ENCODE measurements at regions not wholly inside any gene's neighbourhood (a gene's known extent, or its start where the extent isn't known, plus 50 kb on each side); places are given as distances from the start of the nearest gene placed in this dataset.
"Not testable (repeated sequence)": the region's sequence is repeated elsewhere in the genome, so short reads cannot be mapped to it uniquely, and the experiment has no call there.

GRCh38 chr5:174796711-174797192 lies 72.4 kb downstream of the MSX2 start:
- ChIA-PET POLR2A (no interaction called here), CTCF (interaction anchor here (0.8 kb wide), 1 partner anchor 377 kb away, joined by 4 read pairs; no protein-coding TSS in a partner anchor)
- Histone ChIP-seq H3K36me3 (ENCODE audit: control insufficient read depth in 4 of 4, insufficient read depth in 4 of 4, low read length in 3 of 4) (no peaks in the 10 kb centered on the region), H3K27me3 (replicated peaks in 2 of 5; ENCODE audit: control insufficient read depth in 4 of 5, insufficient read depth in 5 of 5, low read length in 4 of 5) (peaks cover 4 to 48% (median 15%) of the 10 kb centered on the region in 5 experiments), H3K4me3 (ENCODE audit: control insufficient read depth in 1 of 7, extremely low read depth in 1 of 7, insufficient read depth in 4 of 7, low read depth in 2 of 7, low read length in 6 of 7) (no peak overlapping the region), H3K9me3 (ENCODE audit: control extremely low read depth in 1 of 5, control insufficient read depth in 4 of 5, insufficient read depth in 2 of 5, low read depth in 1 of 5, low read length in 4 of 5) (peaks cover 0 to 2% (median 0%) of the 10 kb centered on the region in 5 experiments), H3K27ac (ENCODE audit: insufficient read depth in 1 of 2, low read depth in 1 of 2, low read length in 2 of 2, poor library complexity in 1 of 2, severe bottlenecking in 2 of 2) (no peak overlapping the region), H3K4me1 (ENCODE audit: control extremely low read depth in 1 of 4, control insufficient read depth in 4 of 4, insufficient read depth in 4 of 4, low read length in 3 of 4) (no peaks in the 10 kb centered on the region)
- WGBS (ENCODE audit: insufficient coverage), result 90% methylated on average over 4 of the region's 7 CpGs
- no peak for DNase-seq

- H3K36me3 ChIP-seq (ENCODE audit: control insufficient read depth in 4 of 4, insufficient read depth in 4 of 4, low read length in 3 of 4), result no peaks in the 10 kb centered on the region
- H3K27me3 ChIP-seq (replicated peaks in 2 of 5; ENCODE audit: control insufficient read depth in 4 of 5, insufficient read depth in 5 of 5, low read length in 4 of 5), result peaks cover 4 to 50% (median 15%) of the 10 kb centered on the region in 5 experiments
- WGBS (ENCODE audit: insufficient coverage), result 56% methylated on average over 10 of the region's 11 CpGs
- POLR2A ChIA-PET, result no interaction called here
- H3K9me3 ChIP-seq (ENCODE audit: control extremely low read depth in 1 of 5, control insufficient read depth in 4 of 5, insufficient read depth in 2 of 5, low read depth in 1 of 5, low read length in 4 of 5), result no peaks in the 10 kb centered on the region
- no peak overlapping the region for H3K4me3 ChIP-seq (ENCODE audit: control insufficient read depth in 1 of 7, extremely low read depth in 1 of 7, insufficient read depth in 4 of 7, low read depth in 2 of 7, low read length in 6 of 7)
- no peak overlapping the region for H3K27ac ChIP-seq (ENCODE audit: insufficient read depth in 1 of 2, low read depth in 1 of 2, low read length in 2 of 2, poor library complexity in 1 of 2, severe bottlenecking in 2 of 2)
- no peaks in the 10 kb centered on the region for H3K4me1 ChIP-seq (ENCODE audit: control extremely low read depth in 1 of 4, control insufficient read depth in 4 of 4, insufficient read depth in 4 of 4, low read length in 3 of 4)
- CTCF ChIA-PET, result interaction anchor here (1.2 to 5.3 kb wide), 6 partner anchors 18 to 382 kb away, joined by 3 to 61 read pairs (median 6); no protein-coding TSS in a partner anchor
- no peak for DNase-seq
Observed at GRCh38 chr5:174794931-174795672, 70.7 kb downstream of the MSX2 start.

- POLR2A ChIA-PET, result no interaction called here
- CTCF ChIA-PET, result interaction anchor here (0.9 to 5.3 kb wide), 7 partner anchors 17 to 388 kb away, joined by 3 to 61 read pairs (median 5); no protein-coding TSS in a partner anchor
- Histone ChIP-seq H3K27me3 (replicated peaks in 2 of 5; ENCODE audit: control insufficient read depth in 4 of 5, insufficient read depth in 5 of 5, low read length in 4 of 5) (peaks cover 4 to 45% (median 14%) of the 10 kb centered on the region in 5 experiments), H3K36me3 (ENCODE audit: control insufficient read depth in 4 of 4, insufficient read depth in 4 of 4, low read length in 3 of 4) (no peaks in the 10 kb centered on the region), H3K9me3 (ENCODE audit: control extremely low read depth in 1 of 5, control insufficient read depth in 4 of 5, insufficient read depth in 2 of 5, low read depth in 1 of 5, low read length in 4 of 5) (no peaks in the 10 kb centered on the region), H3K27ac (ENCODE audit: insufficient read depth in 1 of 2, low read depth in 1 of 2, low read length in 2 of 2, poor library complexity in 1 of 2, severe bottlenecking in 2 of 2) (no peak overlapping the region), H3K4me3 (ENCODE audit: control insufficient read depth in 1 of 7, extremely low read depth in 1 of 7, insufficient read depth in 4 of 7, low read depth in 2 of 7, low read length in 6 of 7) (no peak overlapping the region), H3K4me1 (ENCODE audit: control extremely low read depth in 1 of 4, control insufficient read depth in 4 of 4, insufficient read depth in 4 of 4, low read length in 3 of 4) (no peaks in the 10 kb centered on the region)
- DNase-seq, result peak; percentile 42 to 56 (median 52)
- WGBS (ENCODE audit: insufficient coverage), result 4% methylated on average over 28 of the region's 31 CpGs
Observed at GRCh38 chr5:174793684-174794328, 69.4 kb downstream of the MSX2 start.

- H3K27me3 ChIP-seq (replicated peaks in 2 of 5; ENCODE audit: control insufficient read depth in 4 of 5, insufficient read depth in 5 of 5, low read length in 4 of 5), result peaks cover 4 to 38% (median 8%) of the 10 kb centered on the region in 5 experiments
- H3K4me1 ChIP-seq (ENCODE audit: control extremely low read depth in 1 of 4, control insufficient read depth in 4 of 4, insufficient read depth in 4 of 4, low read length in 3 of 4), result no peaks in the 10 kb centered on the region
- H3K4me3 ChIP-seq (ENCODE audit: control insufficient read depth in 1 of 7, extremely low read depth in 1 of 7, insufficient read depth in 4 of 7, low read depth in 2 of 7, low read length in 6 of 7), result no peak overlapping the region
- H3K9me3 ChIP-seq (ENCODE audit: control extremely low read depth in 1 of 5, control insufficient read depth in 4 of 5, insufficient read depth in 2 of 5, low read depth in 1 of 5, low read length in 4 of 5), result no peaks in the 10 kb centered on the region
- ChIA-PET CTCF (interaction anchor here (0.7 to 5.3 kb wide), 7 partner anchors 15 to 445 kb away, joined by 3 to 61 read pairs (median 3); no protein-coding TSS in a partner anchor), POLR2A (no interaction called here)
- no peak overlapping the region for H3K27ac ChIP-seq (ENCODE audit: insufficient read depth in 1 of 2, low read depth in 1 of 2, low read length in 2 of 2, poor library complexity in 1 of 2, severe bottlenecking in 2 of 2)
- WGBS (ENCODE audit: insufficient coverage), result 82% methylated on average over 2 of the region's 6 CpGs
- H3K36me3 ChIP-seq (ENCODE audit: control insufficient read depth in 4 of 4, insufficient read depth in 4 of 4, low read length in 3 of 4), result no peaks in the 10 kb centered on the region
- no peak for DNase-seq
Observed at GRCh38 chr5:174793076-174793475, 68.7 kb downstream of the MSX2 start.

GRCh38 chr5:174792265-174792664 lies 67.9 kb downstream of the MSX2 start:
- H3K9me3 ChIP-seq (ENCODE audit: control extremely low read depth in 1 of 5, control insufficient read depth in 4 of 5, insufficient read depth in 2 of 5, low read depth in 1 of 5, low read length in 4 of 5); H3K27ac ChIP-seq (ENCODE audit: insufficient read depth in 1 of 2, low read depth in 1 of 2, low read length in 2 of 2, poor library complexity in 1 of 2, severe bottlenecking in 2 of 2); H3K4me3 ChIP-seq (ENCODE audit: control insufficient read depth in 1 of 7, extremely low read depth in 1 of 7, insufficient read depth in 4 of 7, low read depth in 2 of 7, low read length in 6 of 7); DNase-seq; H3K4me1 ChIP-seq (ENCODE audit: control extremely low read depth in 1 of 4, control insufficient read depth in 4 of 4, insufficient read depth in 4 of 4, low read length in 3 of 4); POLR2A ChIA-PET; H3K36me3 ChIP-seq (ENCODE audit: control insufficient read depth in 4 of 4, insufficient read depth in 4 of 4, low read length in 3 of 4): not testable (repeated sequence)
- H3K27me3 ChIP-seq (replicated peaks in 2 of 5; ENCODE audit: control insufficient read depth in 4 of 5, insufficient read depth in 5 of 5, low read length in 4 of 5), result peaks cover 2 to 31% (median 6%) of the 10 kb centered on the region in 5 experiments
- WGBS (ENCODE audit: insufficient coverage), result no CpG with 5 or more reads among the region's 1 CpG
- CTCF ChIA-PET, result interaction anchor here (0.8 to 5.3 kb wide), 6 partner anchors 15 to 444 kb away, joined by 3 to 61 read pairs (median 6); no protein-coding TSS in a partner anchor

- Histone ChIP-seq H3K27ac (ENCODE audit: insufficient read depth in 1 of 2, low read depth in 1 of 2, low read length in 2 of 2, poor library complexity in 1 of 2, severe bottlenecking in 2 of 2) (no peak overlapping the region), H3K4me3 (ENCODE audit: control insufficient read depth in 1 of 7, extremely low read depth in 1 of 7, insufficient read depth in 4 of 7, low read depth in 2 of 7, low read length in 6 of 7) (no peak overlapping the region), H3K9me3 (ENCODE audit: control extremely low read depth in 1 of 5, control insufficient read depth in 4 of 5, insufficient read depth in 2 of 5, low read depth in 1 of 5, low read length in 4 of 5) (no peaks in the 10 kb centered on the region), H3K27me3 (replicated peaks in 2 of 5; ENCODE audit: control insufficient read depth in 4 of 5, insufficient read depth in 5 of 5, low read length in 4 of 5) (peaks cover 2 to 25% (median 6%) of the 10 kb centered on the region in 5 experiments), H3K36me3 (ENCODE audit: control insufficient read depth in 4 of 4, insufficient read depth in 4 of 4, low read length in 3 of 4) (no peaks in the 10 kb centered on the region), H3K4me1 (ENCODE audit: control extremely low read depth in 1 of 4, control insufficient read depth in 4 of 4, insufficient read depth in 4 of 4, low read length in 3 of 4) (no peaks in the 10 kb centered on the region)
- WGBS (ENCODE audit: insufficient coverage), result 15% methylated on average over 3 of the region's 4 CpGs
- POLR2A ChIA-PET, result no interaction called here
- DNase-seq, result no peak
- CTCF ChIA-PET, result interaction anchor here (1.8 to 5.3 kb wide), 2 partner anchors 14 to 370 kb away, joined by 5 to 61 read pairs; no protein-coding TSS in a partner anchor
Observed at GRCh38 chr5:174790906-174791305, 66.5 kb downstream of the MSX2 start.
